ENCODE measurements at regions not wholly inside any gene's neighbourhood (a gene's known extent, or its start where the extent isn't known, plus 50 kb on each side); places are given as distances from the start of the nearest gene placed in this dataset.

GRCh38 chr2:18977409-18977808, 381.0 kb downstream of the OSR1 start:
- TF ChIP-seq POLR2A (IDR thresholded peaks at IDR 0.05) (no peak), CTCF (IDR thresholded peaks at IDR 0.05 in 4 of 5, conservative IDR thresholded peaks at IDR 0.05 in 1 of 5) (no peak)
